ENCODE measurements at regions not wholly inside any gene's neighbourhood (a gene's known extent, or its start where the extent isn't known, plus 50 kb on each side); places are given as distances from the start of the nearest gene placed in this dataset.
"Not testable (repeated sequence)": the region's sequence is repeated elsewhere in the genome, so short reads cannot be mapped to it uniquely, and the experiment has no call there.

DNA sequence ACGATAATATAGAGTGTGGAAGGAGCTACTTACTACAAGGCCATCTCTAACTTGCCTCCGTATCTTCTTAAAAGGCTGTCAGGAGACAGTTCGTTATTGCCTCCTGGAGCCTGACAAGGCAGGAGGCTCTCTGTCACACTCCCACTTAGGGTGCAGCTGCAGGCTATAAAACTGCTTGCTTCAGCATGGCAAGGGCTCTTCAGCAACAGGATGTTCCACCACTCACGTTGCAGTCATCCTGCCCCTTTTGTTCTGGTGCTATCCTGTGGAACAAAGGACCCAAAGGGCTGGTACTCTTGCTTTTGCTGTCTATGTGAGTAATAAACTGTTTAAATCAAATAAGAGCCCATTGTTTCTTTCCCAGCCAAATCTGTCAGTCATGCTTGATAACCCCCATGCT is 508.9 kb downstream of the NTRK2 start:
- intact Hi-C loops (cut with DNase I) = no loop called here
- DNase-seq (ENCODE audit: low spot score) = no peak

DNA sequence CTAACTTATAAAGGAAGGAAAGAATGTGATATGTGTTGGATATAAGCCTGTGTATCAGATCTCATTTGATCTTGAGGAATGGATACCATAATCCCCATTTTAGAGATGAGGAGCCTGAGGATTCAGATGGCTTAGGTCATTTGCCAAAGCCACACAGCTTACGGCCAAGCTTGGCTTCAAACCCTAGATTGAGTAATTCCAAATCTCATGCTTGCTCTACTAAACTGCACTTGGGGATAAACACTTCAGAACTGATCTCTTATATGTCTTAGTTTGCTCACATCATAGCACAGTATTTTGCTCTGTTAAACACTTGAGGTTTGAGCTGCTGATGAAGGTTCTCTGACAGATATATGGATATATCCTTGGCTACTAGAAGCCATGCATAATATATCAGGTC is 504.4 kb downstream of the NTRK2 start:
- intact Hi-C loops (cut with DNase I) = no loop called here

DNA sequence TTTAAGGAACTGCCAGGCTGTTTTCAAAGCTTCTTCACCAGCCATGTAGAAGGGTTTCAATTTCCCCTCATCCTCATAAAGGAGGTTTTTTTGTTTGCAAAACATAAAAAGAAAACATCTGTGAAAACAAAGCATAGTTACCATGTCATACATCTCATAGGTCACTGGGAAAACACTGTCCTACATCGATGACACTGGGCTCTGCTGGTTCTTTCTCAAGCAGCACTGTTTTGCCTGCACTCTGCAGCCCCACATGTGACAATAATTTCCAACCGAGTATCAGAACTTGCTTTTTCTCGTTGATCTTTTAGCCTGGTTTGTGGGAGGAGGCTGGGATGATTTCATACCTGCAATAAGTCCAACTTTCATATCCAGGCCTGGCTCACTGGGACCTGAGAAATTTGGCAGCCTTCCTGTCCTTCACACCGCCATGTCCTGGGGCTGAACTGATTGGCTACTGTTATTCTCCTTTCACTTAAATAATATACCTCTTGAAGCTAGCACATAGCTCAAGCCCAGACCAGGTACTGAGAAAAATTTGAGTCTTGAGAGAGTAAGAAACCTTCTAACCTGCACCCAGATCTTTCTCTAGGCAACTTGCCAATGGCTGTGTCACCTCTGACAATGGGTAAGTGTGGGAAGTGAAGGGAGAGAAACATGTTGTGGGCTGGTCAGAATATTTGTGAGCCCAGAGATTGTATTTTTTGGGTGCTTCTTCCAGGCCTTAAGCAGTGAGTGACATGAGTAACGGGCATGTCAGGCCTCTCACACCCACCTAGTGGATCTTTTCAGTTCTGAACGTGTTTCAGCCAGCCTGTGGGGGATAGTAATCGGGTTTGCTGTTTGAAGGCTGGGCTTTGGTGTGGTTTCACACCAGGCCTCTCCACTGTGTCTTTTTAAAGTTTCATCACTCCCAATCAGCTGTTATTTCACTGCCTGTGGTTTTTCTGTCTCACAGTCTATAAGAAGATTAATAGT is 502.8 kb downstream of the NTRK2 start:
- intact Hi-C loops (cut with DNase I) = no loop called here
- no peak for DNase-seq (ENCODE audit: low spot score)

More for the DNA sequence above, 504.4 kb downstream of the NTRK2 start:
- no peak for DNase-seq (ENCODE audit: low spot score)

DNA sequence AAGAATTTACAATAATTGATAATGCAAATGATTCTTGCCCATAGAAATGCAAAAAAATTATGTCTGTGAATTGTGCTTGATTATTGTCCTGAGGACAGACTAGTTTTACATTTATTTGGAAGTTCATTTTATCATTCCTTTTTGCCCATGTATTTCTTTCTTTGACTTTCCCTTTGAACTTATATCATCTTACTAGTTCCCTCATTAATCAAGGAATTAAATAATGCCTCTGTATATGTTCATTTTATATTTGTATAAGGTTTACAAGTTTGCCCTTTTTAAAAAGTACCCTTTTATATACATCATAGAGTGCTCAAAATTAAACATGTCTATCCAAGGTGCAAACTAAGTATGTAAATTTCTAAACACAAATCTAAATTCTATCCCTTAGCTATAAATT is 501.6 kb downstream of the NTRK2 start:
- no peak for DNase-seq (ENCODE audit: low spot score)
- intact Hi-C loops (cut with DNase I) = no loop called here

DNA sequence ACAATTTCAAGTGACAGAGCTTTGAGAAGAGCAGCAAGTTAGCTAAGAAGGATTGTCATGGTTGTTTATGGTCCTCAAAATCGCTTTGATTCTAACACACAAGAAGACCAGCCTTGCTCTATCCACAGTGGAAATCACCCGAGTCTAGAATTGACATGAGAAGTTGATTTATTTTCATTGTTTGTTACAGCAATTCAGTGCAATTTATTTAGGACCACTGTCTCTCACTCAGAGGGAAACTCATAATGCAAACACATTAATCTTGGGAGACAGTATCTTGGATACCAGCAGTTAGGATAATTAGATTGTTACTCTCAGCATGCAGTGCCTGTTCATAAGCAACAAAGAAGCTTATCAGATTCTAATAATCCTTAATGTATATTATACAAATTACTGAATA is 498.9 kb downstream of the NTRK2 start:
- intact Hi-C loops (cut with DNase I) = no loop called here
- DNase-seq (ENCODE audit: low spot score) = no peak

DNA sequence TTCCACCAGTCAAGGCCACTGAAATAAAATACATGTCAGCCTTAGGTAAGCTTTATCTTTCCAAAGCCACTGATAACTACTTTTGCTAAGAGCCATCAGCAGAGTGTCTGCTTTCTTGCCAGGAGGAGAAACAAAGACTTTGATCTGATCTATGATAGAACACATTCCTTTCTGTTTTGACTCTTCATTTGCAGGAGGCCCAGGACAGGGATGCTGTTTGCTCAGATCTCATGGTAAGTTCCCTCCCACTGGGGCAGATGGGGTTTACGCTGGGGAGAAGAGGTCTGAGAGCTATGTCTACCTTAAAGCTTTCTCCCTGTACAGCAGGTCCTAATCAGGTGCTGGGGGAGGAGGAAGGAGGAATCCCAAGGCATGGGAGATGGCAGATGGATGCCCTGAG is 497.6 kb downstream of the NTRK2 start:
- intact Hi-C loops (cut with DNase I) = no loop called here

DNA sequence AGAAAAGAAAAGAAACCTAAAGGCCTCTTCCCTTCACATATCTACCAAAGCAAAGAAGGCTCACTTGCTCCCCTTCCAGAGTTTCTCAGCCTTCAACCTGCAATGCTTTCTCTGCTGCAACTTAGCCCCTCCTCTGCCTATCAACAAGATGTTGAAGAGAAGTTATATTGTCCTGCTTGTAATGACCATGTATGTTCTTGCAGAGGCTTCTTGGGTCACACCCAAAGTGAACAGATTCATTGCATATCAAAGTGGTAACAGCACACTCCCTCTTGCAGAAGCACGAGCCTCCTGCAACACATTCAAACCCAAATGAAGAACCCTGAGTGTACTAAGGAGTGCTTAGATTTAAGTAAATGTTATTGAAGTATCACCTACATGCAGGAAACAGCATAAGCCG is 494.3 kb downstream of the NTRK2 start:
- intact Hi-C loops (cut with DNase I) = no loop called here
- no peak for DNase-seq (ENCODE audit: low spot score)

More for the DNA sequence above, 497.6 kb downstream of the NTRK2 start:
- DNase-seq (ENCODE audit: low spot score) = no peak

DNA sequence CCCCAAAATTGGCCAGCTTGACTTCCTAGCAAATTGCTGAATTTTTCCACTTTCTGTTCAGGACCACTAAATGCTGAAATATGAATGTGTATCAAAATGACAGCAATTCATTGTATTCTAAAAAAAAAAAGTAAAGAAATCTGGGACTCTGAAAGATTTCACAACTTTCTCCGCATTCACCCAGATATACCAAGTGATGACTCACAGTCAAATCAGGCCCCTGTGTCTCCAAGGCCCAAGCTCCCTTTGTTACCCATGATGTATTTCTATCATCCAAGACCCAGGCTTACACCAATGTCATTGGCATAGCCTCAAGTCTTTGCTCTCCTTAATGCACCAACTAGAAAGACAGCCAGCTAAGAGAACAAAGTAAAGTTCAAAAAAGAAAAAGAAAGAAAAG is 493.9 kb downstream of the NTRK2 start:
- intact Hi-C loops (cut with DNase I) = no loop called here
- DNase-seq (ENCODE audit: low spot score) = no peak

DNA sequence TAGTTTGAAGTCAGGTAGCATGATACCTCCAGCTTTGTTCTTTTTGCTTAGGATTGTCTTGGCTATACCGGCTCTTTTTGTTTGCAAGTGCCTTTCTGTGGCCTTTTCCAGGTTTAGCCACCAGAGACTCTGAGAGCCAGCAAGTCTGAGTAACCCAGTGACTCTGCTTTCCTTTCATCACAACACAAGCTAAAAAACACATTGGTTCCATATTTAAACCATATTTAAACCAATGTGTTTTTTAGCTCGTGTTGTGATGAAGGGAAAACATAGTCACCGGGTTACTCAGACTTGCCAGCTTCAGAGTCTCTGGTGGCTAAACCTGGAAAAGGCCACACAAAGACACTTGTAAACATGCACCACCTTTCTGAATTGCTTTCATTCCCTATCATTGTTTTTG is 493.3 kb downstream of the NTRK2 start:
- no peak for DNase-seq (ENCODE audit: low spot score)
- intact Hi-C loops (cut with DNase I) = no loop called here

DNA sequence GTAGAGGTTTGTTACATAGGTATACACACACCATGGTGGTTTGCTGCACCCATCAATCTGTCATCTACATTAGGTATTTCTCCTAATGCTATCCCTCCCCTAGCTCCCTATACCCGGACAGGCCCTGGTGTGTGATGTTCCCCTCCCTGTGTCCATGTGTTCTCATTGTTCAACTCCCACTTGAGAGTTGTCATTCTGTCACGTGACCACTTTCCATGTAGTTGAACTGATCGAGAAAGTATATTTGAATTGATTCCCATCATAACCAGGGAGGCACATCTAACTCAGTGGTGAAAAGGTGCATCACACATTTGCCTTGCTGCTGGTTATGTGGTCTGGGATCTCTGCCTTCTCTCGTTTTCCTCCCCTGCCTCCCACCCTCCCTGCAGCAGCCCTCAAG is 491.4 kb downstream of the NTRK2 start:
- DNase-seq (ENCODE audit: low spot score) = not testable (repeated sequence)

DNA sequence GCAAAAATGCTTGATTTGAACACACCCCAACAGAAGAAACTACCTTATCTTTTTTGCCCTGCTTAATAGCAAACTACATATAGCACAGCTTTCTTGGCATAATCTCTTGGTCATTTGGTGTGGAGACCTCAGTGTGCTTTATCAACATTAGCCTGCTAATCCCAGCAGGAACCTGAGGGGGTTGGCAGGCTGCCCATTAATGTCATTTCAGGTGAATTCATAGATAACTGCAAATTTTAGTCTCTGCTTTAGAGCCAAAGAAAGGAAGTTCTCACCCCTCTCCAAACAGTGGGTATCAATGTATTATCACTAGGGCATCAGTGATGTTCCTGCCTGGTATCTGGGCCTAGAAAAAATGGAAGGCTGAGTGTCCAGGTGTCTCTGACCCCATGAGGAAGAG is 489.0 kb downstream of the NTRK2 start:
- intact Hi-C loops (cut with DNase I) = no loop called here
- no peak for DNase-seq (ENCODE audit: low spot score)

More for the DNA sequence above, 491.4 kb downstream of the NTRK2 start:
- intact Hi-C loops (cut with DNase I) = not testable (repeated sequence)

DNA sequence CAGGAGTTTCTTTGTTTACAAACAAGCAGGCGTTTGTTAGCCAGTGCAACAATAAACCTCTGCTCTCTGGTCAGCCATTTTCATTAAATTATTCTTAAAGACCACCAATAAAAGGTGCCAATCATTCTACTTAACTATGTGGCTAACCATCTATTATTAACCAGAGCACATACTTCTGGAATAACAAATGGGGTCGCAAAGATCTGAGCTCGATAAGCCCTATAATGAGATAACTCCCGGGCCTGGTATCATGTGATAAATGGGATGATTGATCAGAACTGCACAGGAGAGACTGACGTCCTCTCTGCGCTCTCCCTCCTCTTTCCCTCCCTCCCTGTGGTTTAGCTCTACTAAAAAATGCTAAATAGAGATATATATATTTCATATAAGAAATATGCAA is 488.2 kb downstream of the NTRK2 start:
- intact Hi-C loops (cut with DNase I) = no loop called here
- DNase-seq (ENCODE audit: low spot score) = no peak

DNA sequence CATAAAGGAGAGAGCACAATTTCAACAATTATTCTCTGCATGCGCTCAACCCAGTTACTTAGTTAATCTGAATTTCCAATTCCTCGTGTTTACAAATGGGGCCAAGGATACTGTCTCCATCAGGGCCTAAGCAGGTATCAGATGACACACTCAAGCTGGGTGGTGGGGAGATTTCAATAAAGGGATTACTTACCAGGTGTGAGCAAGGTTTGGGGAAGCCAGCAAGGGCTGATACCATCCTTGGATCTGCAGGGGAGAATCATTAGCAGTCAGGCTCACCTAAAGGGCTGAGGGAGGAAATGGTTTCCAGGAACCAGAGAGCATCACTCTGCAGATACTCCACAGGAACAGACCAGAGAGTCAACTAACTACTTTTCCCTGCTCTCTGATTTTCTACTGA is 487.1 kb downstream of the NTRK2 start:
- no peak for DNase-seq (ENCODE audit: low spot score)
- intact Hi-C loops (cut with DNase I) = no loop called here

DNA sequence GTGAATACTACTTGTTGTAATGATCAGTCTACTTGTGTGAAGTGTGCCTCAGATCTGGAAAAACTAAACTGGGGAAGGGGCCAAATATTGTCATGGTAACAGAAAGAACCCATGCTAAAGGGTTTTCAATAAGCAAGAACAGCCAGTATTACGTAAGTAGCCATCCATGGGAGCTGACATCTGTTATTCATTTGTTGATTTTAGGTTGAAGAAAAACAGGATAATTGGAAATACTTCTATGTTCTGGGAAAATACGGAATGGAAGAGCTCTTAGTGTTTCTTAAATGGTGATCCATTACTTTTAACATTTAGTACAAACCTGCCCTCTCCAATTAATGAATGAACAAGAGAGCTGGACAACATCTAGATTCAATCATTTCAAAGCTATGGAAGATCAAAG is 485.8 kb downstream of the NTRK2 start:
- intact Hi-C loops (cut with DNase I) = loop anchor here in 1 of 2 donors (1.0 kb wide), 1 partner anchor 31 kb away; no protein-coding TSS in a partner anchor
- no peak for DNase-seq (ENCODE audit: low spot score)

DNA sequence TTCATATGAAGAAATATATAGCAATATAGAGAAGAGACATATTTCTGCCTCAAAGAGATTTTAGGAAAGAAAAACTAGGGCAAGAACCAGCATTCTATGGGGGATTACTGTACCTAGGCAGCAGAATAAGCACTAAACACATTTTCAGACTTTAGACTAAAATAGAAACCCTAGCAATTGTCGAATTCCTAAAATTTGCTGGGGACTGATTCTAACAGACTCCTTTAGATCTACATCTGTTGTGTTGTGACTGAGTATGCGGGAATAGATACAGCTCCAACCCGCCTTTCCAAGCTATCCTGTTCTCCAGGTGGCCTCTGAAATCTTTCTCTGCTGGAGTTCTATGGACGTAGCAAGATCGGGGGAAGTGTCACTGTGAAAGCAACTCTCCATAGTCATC is 482.2 kb downstream of the NTRK2 start:
- DNase-seq (ENCODE audit: low spot score) = no peak
- intact Hi-C loops (cut with DNase I) = no loop called here

DNA sequence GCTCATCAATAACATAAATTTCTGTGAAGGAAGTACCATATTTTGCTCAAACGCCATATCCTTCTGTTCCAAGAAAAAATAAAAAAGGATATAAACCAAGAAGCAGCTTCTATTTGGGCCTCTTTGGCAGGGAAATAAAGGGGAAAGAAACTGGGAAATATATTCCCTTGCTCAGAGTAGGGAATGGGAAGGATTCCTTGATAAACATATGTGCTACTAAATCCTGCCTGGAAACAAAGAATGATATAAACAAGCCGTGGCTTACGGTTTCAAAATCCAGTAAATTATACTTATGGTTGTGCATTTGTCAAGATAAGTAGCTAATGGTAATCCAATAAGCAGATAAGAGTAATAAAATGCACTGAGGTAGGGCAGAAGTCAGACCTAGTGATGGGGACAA is 481.6 kb downstream of the NTRK2 start:
- intact Hi-C loops (cut with DNase I) = no loop called here
- no peak for DNase-seq (ENCODE audit: low spot score)

DNA sequence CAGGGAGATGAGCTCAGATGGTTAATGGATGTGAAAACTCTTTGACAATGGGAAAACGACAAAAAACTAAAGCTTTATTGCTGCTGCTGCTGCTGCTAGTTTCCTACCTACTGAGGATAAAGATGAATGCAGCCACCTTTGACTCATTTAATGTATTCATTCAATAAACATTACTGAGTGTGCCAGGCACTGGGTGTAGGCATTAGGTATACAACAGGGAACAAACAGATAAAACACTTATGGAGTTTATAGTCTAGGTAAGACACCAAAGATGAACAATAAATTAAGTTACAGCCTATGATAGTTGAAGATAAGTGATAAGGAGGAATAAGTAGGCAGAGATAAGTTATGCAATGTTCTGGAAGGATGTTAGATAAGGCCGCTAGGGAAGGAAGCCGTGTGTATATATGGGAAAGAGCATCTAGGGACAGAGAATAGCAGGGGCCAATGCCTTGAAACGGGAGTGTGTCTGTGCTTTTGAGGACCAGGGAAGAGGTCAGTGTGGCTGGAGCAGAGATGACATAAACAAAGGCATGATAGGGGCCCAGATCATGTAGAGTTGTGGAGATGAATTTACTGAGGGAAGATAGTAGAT is 477.6 kb downstream of the NTRK2 start:
- intact Hi-C loops (cut with DNase I) = no loop called here
- DNase-seq (ENCODE audit: low spot score) = no peak

DNA sequence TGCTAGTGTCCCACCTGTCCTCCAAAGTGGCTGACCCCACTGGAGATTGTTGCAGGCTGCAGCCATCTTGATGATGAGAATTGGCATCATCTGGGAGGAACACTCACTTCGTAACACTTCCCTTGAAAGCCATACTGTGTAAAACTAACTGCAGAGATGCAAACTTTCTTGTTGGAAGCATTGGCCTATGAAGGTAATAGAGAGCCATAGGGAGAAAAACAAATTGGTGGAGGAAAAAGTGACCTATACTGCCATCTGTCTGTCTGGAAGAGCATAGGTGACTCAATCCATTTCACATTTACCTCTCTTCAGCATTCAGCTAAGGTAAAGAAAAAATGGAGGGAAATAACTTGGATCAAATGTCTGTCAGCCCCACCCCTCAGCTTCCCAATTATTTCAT is 473.4 kb downstream of the NTRK2 start:
- intact Hi-C loops (cut with DNase I) = no loop called here
- no peak for DNase-seq (ENCODE audit: low spot score)

DNA sequence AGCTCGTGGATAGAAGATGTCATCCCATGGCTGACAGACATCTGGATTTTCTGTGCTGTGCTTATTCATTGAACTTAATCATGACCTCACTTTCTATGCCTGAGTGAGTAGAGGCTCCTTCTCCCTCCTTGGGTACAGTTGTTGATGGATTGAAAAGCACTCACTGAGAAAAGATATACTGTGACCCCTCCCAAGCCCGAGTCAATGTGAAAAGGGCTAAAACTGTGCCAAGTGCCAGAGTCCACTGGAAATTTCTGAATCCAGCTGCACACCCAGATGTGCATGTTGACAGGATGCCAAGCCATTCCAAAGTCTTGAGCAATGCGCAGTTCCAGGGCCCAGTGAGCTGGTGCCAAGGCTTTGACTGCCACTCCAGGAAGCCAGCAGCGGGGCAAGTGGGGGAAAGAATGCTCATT is 473.0 kb downstream of the NTRK2 start:
- intact Hi-C loops (cut with DNase I) = no loop called here

DNA sequence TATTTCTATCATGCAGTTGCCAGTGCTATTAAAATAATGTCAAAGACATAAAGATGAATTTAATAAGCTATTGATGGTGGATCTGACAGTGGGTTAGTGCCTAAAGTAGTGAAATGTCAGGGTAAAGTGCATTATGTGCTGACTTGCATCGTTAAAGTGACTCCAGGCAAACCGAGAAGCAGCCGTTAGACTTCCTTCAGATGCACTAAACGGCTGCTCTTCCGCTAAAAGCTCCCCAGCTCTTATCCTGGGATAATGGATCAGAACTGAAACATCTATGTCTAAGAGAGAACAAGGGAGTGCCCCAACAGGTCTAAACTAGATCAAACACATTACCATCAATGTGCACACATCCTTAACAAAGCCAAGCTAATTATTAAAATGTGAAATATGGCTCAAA is 468.2 kb downstream of the NTRK2 start:
- DNase-seq (ENCODE audit: low spot score) = no peak
- intact Hi-C loops (cut with DNase I) = no loop called here

More for the DNA sequence above, 473.0 kb downstream of the NTRK2 start:
- DNase-seq (ENCODE audit: low spot score) = no peak

DNA sequence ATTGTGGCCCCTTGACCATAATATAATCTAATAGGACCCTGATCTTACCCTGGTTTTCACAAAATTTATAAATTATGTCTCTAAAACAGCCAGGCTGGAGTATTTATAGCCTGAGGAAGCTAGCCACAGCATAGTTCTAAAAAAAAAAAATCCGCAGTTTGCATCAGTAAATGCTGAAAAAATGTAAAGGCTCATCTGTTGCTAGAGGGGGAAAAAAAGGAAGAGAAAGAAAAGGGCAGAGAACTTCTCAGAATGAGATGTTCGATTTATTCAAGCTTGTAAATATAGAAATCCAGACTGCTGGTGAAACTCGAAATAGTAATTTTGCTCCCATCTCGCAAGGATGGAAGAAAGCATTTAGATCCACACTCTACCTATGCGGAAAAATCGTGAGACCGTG is 467.5 kb downstream of the NTRK2 start:
- intact Hi-C loops (cut with DNase I) = no loop called here
- no peak for DNase-seq (ENCODE audit: low spot score)
